Peyer's patch (tissue), 4 donors: ENCODE measurements at regions not wholly inside any gene's neighbourhood (a gene's known extent, or its start where the extent isn't known, plus 50 kb on each side); places are given as distances from the start of the nearest gene placed in this dataset.

Source experiments
- DNase-seq, 3 donors: peaks; one replicate each; pipeline ENCODE4 v3.0.0-alpha.2; 2017 to 2019
- H3K27ac ChIP-seq, 4 donors: fragments of 200-600 bp; sonication (generic); one replicate each; pipeline ENCODE4 v1.5.1; 2016 to 2019
- H3K27me3 ChIP-seq, 2 donors: fragments of 200-600 bp; sonication (generic); one replicate each; pipeline ENCODE4 v1.5.1; 2019
- H3K36me3 ChIP-seq, 3 donors: fragments of 200-600 bp; sonication (generic); one replicate each; pipeline ENCODE4 v1.5.1; 2016 to 2019
- H3K4me1 ChIP-seq, 4 donors: fragments of 200-600 bp; sonication (generic); one replicate each; pipeline ENCODE4 v1.5.1; 2016 to 2019
- H3K4me3 ChIP-seq, 4 donors: fragments of 200-600 bp; sonication (generic); 1 replicate in 3 of 4; 2 replicates in 1 of 4; pipeline ENCODE4 v1.5.1; 2016 to 2019; ENCODE audit warnings: mild to moderate bottlenecking in 1 of 4
- H3K9me3 ChIP-seq, 4 donors: fragments of 200-600 bp; sonication (generic); one replicate each; pipeline ENCODE4 v1.5.1; 2016 to 2019; ENCODE audit warnings: mild to moderate bottlenecking in 1 of 4
- CTCF ChIP-seq, 6 experiments: fragments of 450-650 bp in 4 of 6; fragments of 200-600 bp in 2 of 6; sonication (generic) in 1 of 6; IDR thresholded peaks; one replicate each; pipeline ENCODE4 v1.5.1; 2017 to 2019; ENCODE audit warnings: antibody characterized with exemption in 6 of 6, mild to moderate bottlenecking in 3 of 6, moderate library complexity in 1 of 6
- POLR2A ChIP-seq, 2 donors: fragments of 450-650 bp; IDR thresholded peaks; one replicate each; pipeline ENCODE4 v1.5.1; 2017; ENCODE audit warnings: antibody characterized with exemption in 2 of 2, mild to moderate bottlenecking in 2 of 2, moderate library complexity in 2 of 2

DNA sequence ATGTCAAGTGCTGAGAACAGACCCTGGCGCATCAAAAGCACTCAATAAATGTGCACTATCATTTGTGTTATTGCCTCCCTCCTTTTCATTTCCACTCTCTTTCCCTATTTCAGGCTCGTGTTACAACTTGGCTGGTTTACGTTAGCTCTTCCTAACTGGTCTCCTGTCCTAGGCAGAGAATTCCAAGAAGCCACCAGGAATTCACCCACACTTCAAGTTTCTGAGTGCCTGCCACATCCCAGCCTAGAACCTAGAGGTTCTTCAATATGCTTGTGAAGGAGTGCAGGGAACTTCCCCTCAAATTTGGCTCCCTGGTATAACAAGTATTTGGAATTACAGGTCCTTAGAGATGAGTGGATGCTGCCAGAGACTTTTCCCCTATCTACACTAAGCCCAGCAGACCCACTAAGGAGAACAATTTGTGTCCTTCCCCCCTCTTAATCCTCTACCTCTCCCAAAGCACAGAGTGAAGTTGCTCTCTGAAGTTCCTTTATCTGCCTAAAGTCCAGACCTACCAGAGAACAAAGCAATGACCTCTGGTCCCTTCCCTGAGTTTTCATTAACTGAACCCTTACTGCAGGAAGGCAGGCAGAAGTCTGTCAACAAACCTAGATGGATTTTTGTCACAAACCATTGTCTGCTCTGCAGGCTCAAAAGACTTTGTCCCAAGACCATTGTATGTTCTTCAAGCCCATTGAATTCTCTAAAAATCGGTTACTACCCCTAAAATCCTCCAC, 201.6 kb upstream of the JARID2 start:
- Histone ChIP-seq H3K9me3 (no peaks in the 10 kb centered on the region), H3K4me3 (no peak overlapping the region), H3K27ac (no peak overlapping the region), H3K4me1 (peaks cover 0 to 3% (median 0%) of the 10 kb centered on the region in 4 donors), H3K36me3 (no peaks in the 10 kb centered on the region), H3K27me3 (no peaks in the 10 kb centered on the region)
- no peak for TF ChIP-seq CTCF (IDR thresholded peaks at IDR 0.05)
- TF ChIP-seq POLR2A (IDR thresholded peaks at IDR 0.05) = no peak
- DNase-seq = no peak

DNA sequence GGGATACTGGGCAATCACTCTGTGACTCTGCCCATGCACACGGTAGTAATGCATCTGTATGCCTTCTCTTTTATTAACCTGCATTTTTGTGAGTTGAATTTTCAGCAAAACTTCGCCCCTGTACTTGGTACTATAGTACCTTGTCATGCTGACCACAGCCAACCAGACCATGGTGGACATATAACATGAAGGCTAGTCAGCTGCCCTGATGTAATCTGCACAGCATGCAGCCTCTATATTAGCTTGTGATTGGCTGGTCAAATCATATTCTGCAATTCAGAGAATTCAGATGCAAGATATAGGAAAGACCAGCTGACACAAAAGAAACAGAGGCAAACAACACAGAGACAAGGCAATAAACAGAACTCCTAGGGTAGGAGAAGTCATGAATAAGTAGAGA, 200.9 kb upstream of the JARID2 start:
- no peak overlapping the region for H3K27ac ChIP-seq
- peaks cover 0 to 3% (median 0%) of the 10 kb centered on the region in 4 donors for H3K4me1 ChIP-seq
- no peak overlapping the region for H3K4me3 ChIP-seq
- H3K9me3 ChIP-seq = no peaks in the 10 kb centered on the region
- H3K36me3 ChIP-seq = no peaks in the 10 kb centered on the region
- DNase-seq = no peak
- H3K27me3 ChIP-seq = no peaks in the 10 kb centered on the region
- TF ChIP-seq CTCF (IDR thresholded peaks at IDR 0.05) (no peak), POLR2A (IDR thresholded peaks at IDR 0.05) (no peak)

GRCh38 chr6:15046751-15047150, 199.1 kb upstream of the JARID2 start:
- DNase-seq = no peak
- Histone ChIP-seq H3K27ac (no peak overlapping the region), H3K27me3 (no peaks in the 10 kb centered on the region), H3K9me3 (no peaks in the 10 kb centered on the region), H3K4me1 (peaks cover 0 to under 1% (median 0%) of the 10 kb centered on the region in 4 donors), H3K4me3 (no peak overlapping the region), H3K36me3 (no peaks in the 10 kb centered on the region)
- TF ChIP-seq POLR2A (IDR thresholded peaks at IDR 0.05) (no peak), CTCF (IDR thresholded peaks at IDR 0.05) (no peak)

GRCh38 chr6:15048367-15048766, 197.5 kb upstream of the JARID2 start:
- TF ChIP-seq POLR2A (IDR thresholded peaks at IDR 0.05) (no peak), CTCF (IDR thresholded peaks at IDR 0.05) (no peak)
- Histone ChIP-seq H3K27ac (no peak overlapping the region), H3K36me3 (no peaks in the 10 kb centered on the region), H3K4me1 (no peaks in the 10 kb centered on the region), H3K4me3 (no peak overlapping the region), H3K27me3 (no peaks in the 10 kb centered on the region), H3K9me3 (no peaks in the 10 kb centered on the region)
- no peak for DNase-seq

DNA sequence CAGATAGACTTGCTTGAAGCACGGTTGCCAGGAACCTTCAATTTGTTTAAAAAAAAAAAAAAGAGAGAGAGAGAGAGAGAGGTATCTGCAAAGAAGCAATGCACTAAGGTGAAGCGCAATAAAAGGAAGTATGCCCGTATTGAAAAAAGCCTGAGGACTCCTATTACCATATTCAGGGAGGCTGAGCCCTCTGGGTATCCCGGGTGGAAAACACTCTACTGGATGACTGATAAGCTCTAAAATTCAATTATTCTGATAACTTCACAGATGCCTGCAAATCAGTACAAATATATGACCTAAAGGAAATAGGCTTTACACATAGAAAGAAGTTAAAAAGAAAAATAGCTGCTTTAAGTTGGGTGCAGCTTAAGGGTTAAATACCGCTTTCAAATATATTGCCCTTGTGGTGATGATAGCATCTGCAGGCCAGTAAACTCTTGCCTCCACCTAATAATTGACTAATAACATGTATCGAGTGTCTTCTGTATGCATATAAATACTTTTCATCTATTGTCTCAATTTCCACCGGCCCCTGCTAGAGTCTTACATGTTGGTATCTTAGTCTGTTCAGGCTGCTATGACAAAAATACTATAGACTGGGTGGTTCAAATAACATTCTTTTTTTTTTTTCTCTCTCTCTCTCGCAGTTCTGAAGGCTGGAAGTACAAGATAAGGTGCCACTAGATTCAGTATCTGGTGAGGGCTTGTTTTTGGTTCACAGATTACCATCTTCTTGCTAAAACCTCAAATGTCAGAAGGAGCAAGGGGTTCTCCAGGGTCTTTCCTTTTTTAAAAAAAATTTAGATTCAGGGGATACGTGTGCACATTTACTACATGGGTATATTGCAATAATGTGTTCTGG, 187.4 kb upstream of the JARID2 start:
- no peak for DNase-seq
- Histone ChIP-seq H3K9me3 (no peaks in the 10 kb centered on the region), H3K36me3 (no peaks in the 10 kb centered on the region), H3K27me3 (no peaks in the 10 kb centered on the region), H3K27ac (no peak overlapping the region), H3K4me3 (no peak overlapping the region), H3K4me1 (no peaks in the 10 kb centered on the region)
- no peak for TF ChIP-seq POLR2A (IDR thresholded peaks at IDR 0.05)
- TF ChIP-seq CTCF (IDR thresholded peaks at IDR 0.05) = no peak
